Heart left ventricle (tissue), 16 donors: ENCODE measurements at regions not wholly inside any gene's neighbourhood (a gene's known extent, or its start where the extent isn't known, plus 50 kb on each side); places are given as distances from the start of the nearest gene placed in this dataset.
"Not testable (repeated sequence)": the region's sequence is repeated elsewhere in the genome, so short reads cannot be mapped to it uniquely, and the experiment has no call there.

Experiments used
- ATAC-seq, 4 donors: fragments of 200-7000 bp; cut with Tn5 transposase; one replicate each; pipeline ENCODE4 v1.9.1; 2020 to 2022; ENCODE audit warnings: moderate library complexity in 4 of 4, mild to moderate bottlenecking in 3 of 4, moderate number of reproducible peaks in 1 of 4
- DNase-seq, 5 donors: peaks; one replicate each; pipeline ENCODE4 v3.0.0-alpha.2; 2020
- H3K27ac ChIP-seq, 12 donors: fragments of 200-600 bp; sonication (generic) in 4 of 12; one replicate each; pipeline versions ENCODE4 v1.5.0 to v1.8.0; 2016 to 2022; ENCODE audit warnings: mild to moderate bottlenecking in 2 of 12
- H3K27me3 ChIP-seq, 9 donors: fragments of 200-600 bp; sonication (generic) in 2 of 9; one replicate each; pipeline versions ENCODE4 v1.5.1 to v1.8.0; 2016 to 2022; ENCODE audit warnings: mild to moderate bottlenecking in 3 of 9
- H3K36me3 ChIP-seq, 9 donors: fragments of 200-600 bp; sonication (generic) in 2 of 9; one replicate each; pipeline versions ENCODE4 v1.5.0 to v1.8.0; 2018 to 2022; ENCODE audit warnings: mild to moderate bottlenecking in 2 of 9
- H3K4me1 ChIP-seq, 12 donors: fragments of 200-600 bp; sonication (generic) in 4 of 12; one replicate each; pipeline versions ENCODE4 v1.5.0 to v1.8.0; 2016 to 2022; ENCODE audit warnings: mild to moderate bottlenecking in 3 of 12
- H3K4me3 ChIP-seq, 12 donors: fragments of 200-600 bp; sonication (generic) in 4 of 12; one replicate each; pipeline versions ENCODE4 v1.5.0 to v1.8.0; 2017 to 2022; ENCODE audit warnings: mild to moderate bottlenecking in 9 of 12, moderate library complexity in 4 of 12
- H3K9me3 ChIP-seq, 12 donors: fragments of 200-600 bp; sonication (generic) in 4 of 12; one replicate each; pipeline versions ENCODE4 v1.5.0 to v1.8.0; 2016 to 2022; ENCODE audit warnings: mild to moderate bottlenecking in 1 of 12
- CTCF ChIP-seq, 12 donors: fragments of 200-600 bp; sonication (generic) in 4 of 12; IDR thresholded peaks; one replicate each; pipeline versions ENCODE4 v1.5.0 to v1.8.0; 2018 to 2022; ENCODE audit warnings: antibody characterized with exemption in 12 of 12, mild to moderate bottlenecking in 5 of 12
- POLR2A ChIP-seq, 2 donors: fragments of 450-650 bp; IDR thresholded peaks; one replicate each; pipeline ENCODE4 v1.6.1; 2017; ENCODE audit warnings: antibody characterized with exemption in 2 of 2, mild to moderate bottlenecking in 2 of 2, moderate library complexity in 2 of 2
- WGBS, 4 donors: extraction: QIAGEN DNeasy Blood & Tissue Kit in 2 of 4; methylation state at CpG; one replicate each; pipeline versions ENCODE4 v1.1.5 to v1.1.7; 2013 to 2018; 5-methylcytosine and 5-hydroxymethylcytosine counted together
- intact Hi-C, 10 donors: fragments of 100-400 bp; cut with DNase I; formaldehyde crosslinking; loops; one replicate each; pipeline versions ENCODE4 v1.11.1 to v1.14.2; 2022
- donor health status: ischemic (EF 13 %, LVEDD 7.1; RV severe dilation, severe dysfunction).
- donor health status: healthy with polysubstance abuse.
- donor health status: DM: no; HTN: yes; CAD: no.
- donor health status: DM: no; HTN: no; CAD: no.
- donor health status: ischemic (EF 25% LVEDD 6.9; RV normal size, moderate dysfunction).
- donor health status: ischemic (EF 25% LVEDD 5.7; RV mildly dilated, moderate dysfunction).
- donor health status: healthy.
- donor health status: DM: yes; HTN: yes; CAD: no.
- donor health status: ischemic (EF 35%, LVEDD 5.7; RV mildly dilated, moderate dysfunction).
- donor health status: nonischemic (EF 11% LVEDD 7.7; RV severe dilation, severe dysfunction).
- donor health status: DM: yes; HTN: yes; CAD: no.
- donor health status: PGD.
- donor health status: ischemic (EF 29% LVEDD 5.4; RV normal size, mild dysfunction).
- donor health status: nonischemic (EF 23%, LVEDD 6.1; RV moderate dilation, normal function).

- Histone ChIP-seq H3K36me3 (no peaks in the 10 kb centered on the region), H3K4me3 (no peak overlapping the region), H3K9me3 (peaks cover 0 to 4% (median 0%) of the 10 kb centered on the region in 12 donors), H3K27me3 (no peaks in the 10 kb centered on the region), H3K27ac (no peak overlapping the region), H3K4me1 (no peaks in the 10 kb centered on the region)
- ATAC-seq (no peak), DNase-seq (no peak)
- intact Hi-C loops = no loop called here
- WGBS, 4 donors = 75 to 84% (median 79%) methylated on average over 4 of the region's 4 CpGs
- TF ChIP-seq POLR2A (IDR thresholded peaks at IDR 0.05) = no peak
Observed at GRCh38 chr3:165919284-165919683, 82.1 kb upstream of the BCHE start.

- no peak overlapping the region for H3K4me3 ChIP-seq
- no peak for TF ChIP-seq CTCF (IDR thresholded peaks at IDR 0.05)
- no peak for TF ChIP-seq POLR2A (IDR thresholded peaks at IDR 0.05)
- intact Hi-C loops = no loop called here
Observed at GRCh38 chr3:165918657-165918979, 81.4 kb upstream of the BCHE start.

GRCh38 chr3:165917938-165918656, 80.9 kb upstream of the BCHE start:
- DNase-seq, H3K4me1 ChIP-seq, ATAC-seq, H3K27me3 ChIP-seq, H3K27ac ChIP-seq, H3K36me3 ChIP-seq, intact Hi-C loops, H3K4me3 ChIP-seq, H3K9me3 ChIP-seq: not testable (repeated sequence)
- 93 to 95% (median 95%) methylated on average over 15 to 24 of the region's 24 CpGs for WGBS, 4 donors

More at GRCh38 chr3:165918657-165918979, 81.4 kb upstream of the BCHE start:
- peaks cover 0 to 4% (median 0%) of the 10 kb centered on the region in 12 donors for H3K9me3 ChIP-seq
- ATAC-seq (no peak), DNase-seq (no peak)
- H3K27me3 ChIP-seq = no peaks in the 10 kb centered on the region
- no peaks in the 10 kb centered on the region for H3K4me1 ChIP-seq
- H3K27ac ChIP-seq = no peak overlapping the region
- WGBS, 4 donors = 94 to 97% (median 96%) methylated on average over 5 to 23 of the region's 23 CpGs
- H3K36me3 ChIP-seq = no peaks in the 10 kb centered on the region

DNA sequence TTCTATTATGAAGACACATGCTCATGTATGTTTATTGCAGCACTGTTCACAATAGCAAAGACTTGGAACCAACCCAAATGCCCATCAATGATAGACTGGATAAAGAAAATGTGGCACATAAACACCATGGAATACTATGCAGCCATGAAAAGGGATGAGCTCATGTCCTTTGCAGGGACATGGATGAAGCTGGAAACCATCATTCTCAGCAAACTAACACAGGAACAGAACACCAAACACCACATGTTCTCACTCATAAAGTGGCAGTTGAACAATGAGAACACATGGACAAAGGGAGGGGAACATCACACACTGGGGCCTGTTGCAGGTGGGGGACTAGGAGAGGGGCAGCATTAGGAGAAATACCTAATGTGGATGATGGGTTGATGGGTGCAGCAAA, 77.9 kb upstream of the BCHE start:
- H3K36me3 ChIP-seq, intact Hi-C loops, H3K4me1 ChIP-seq, H3K27ac ChIP-seq, H3K9me3 ChIP-seq, DNase-seq, ATAC-seq, H3K27me3 ChIP-seq, H3K4me3 ChIP-seq: not testable (repeated sequence)

- H3K9me3 ChIP-seq = peaks cover 0 to 6% (median 0%) of the 10 kb centered on the region in 12 donors
- no peaks in the 10 kb centered on the region for H3K27me3 ChIP-seq
- no peak overlapping the region for H3K27ac ChIP-seq
- intact Hi-C loops = no loop called here
- H3K4me1 ChIP-seq = no peaks in the 10 kb centered on the region
- ATAC-seq = no peak
- no peak for DNase-seq
- TF ChIP-seq CTCF (IDR thresholded peaks at IDR 0.05) (no peak), POLR2A (IDR thresholded peaks at IDR 0.05) (no peak)
- no peak overlapping the region for H3K4me3 ChIP-seq
- 78 to 81% (median 80%) methylated on average over 7 of the region's 7 CpGs for WGBS, 4 donors
- no peaks in the 10 kb centered on the region for H3K36me3 ChIP-seq
Observed at GRCh38 chr3:165903885-165904630, 66.8 kb upstream of the BCHE start.
